ENCODE measurements at regions not wholly inside any gene's neighbourhood (a gene's known extent, or its start where the extent isn't known, plus 50 kb on each side); places are given as distances from the start of the nearest gene placed in this dataset.
"Not testable (repeated sequence)": the region's sequence is repeated elsewhere in the genome, so short reads cannot be mapped to it uniquely, and the experiment has no call there.

- DNase-seq (ENCODE audit: low read depth, low spot score), result not testable (repeated sequence)
Measured at GRCh38 chr2:111445191-111445929, 324.6 kb downstream of the BCL2L11 start.

- not testable (repeated sequence) for DNase-seq (ENCODE audit: low read depth, low spot score)
Measured at GRCh38 chr2:111445941-111446340, 325.2 kb downstream of the BCL2L11 start.

GRCh38 chr2:111447482-111447881 is 326.8 kb downstream of the BCL2L11 start:
- not testable (repeated sequence) for DNase-seq (ENCODE audit: low read depth, low spot score)

DNA sequence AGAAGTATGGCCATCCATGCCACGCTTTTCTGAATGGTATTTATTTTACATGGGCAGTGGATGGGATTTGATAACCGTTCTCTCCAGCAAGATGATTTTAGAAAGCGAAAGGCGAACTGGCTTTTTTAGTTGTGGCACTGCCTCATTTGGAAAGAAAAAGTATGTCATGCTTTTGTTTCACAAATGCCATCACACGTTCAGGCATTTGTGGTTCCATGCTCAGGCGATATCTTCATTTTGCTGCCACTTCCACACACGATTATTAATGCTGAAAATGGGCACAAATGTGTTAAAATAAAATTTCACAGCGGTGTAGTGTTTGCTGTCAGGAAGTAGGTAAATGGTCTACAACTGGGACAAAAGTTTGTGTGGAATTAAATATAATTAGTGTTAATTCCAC is 328.1 kb downstream of the BCL2L11 start:
- not testable (repeated sequence) for DNase-seq (ENCODE audit: low read depth, low spot score)

- not testable (repeated sequence) for DNase-seq (ENCODE audit: low read depth, low spot score)
Measured at GRCh38 chr2:111450526-111450925, 329.8 kb downstream of the BCL2L11 start.

DNA sequence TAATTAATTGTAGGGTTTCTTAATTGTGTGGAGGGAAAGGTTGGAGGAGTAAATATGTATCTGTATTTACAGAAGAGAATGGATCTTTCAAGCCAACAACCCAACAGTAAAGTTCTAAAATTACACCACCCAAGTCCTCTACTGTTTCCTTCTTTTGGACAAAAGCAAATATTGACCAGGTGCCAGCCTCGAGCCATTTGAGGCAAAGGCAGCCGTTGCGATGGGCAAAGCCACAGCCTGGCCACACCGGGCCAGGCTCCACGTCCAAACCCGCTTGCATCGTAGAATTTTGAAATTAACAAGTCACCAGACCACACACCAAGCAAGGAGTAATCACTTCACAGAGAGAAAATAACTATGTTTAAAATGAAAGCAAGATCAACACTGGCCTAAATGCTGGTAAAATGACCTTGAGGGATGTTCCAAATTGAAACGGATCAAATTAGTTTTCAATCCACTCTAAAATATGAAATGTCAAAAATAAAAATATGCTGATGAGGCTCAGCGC is 331.0 kb downstream of the BCL2L11 start:
- DNase-seq (ENCODE audit: low read depth, low spot score), result not testable (repeated sequence)

GRCh38 chr2:111452208-111452607 is 331.5 kb downstream of the BCL2L11 start:
- DNase-seq (ENCODE audit: low read depth, low spot score), result not testable (repeated sequence)

DNA sequence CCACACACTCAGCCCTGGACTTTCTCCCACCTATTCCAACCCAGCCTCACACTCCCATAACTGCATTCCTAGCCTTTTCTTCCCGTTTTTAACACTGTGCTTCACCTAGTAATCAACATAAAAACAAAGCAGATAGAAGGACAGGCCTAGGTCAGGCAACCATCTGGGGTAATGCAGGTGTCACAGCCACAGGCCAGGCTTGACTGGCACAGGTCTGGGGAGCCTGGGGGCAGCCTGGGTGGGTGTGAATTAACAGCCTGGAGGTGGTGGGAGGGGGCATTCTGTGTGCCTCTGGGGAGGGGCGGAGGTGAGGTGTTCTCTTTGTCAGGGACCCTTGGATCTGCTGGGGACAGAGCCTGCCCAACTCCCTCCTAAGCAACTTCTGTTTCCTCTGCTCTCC is 332.6 kb downstream of the BCL2L11 start:
- not testable (repeated sequence) for DNase-seq (ENCODE audit: low read depth, low spot score)

DNA sequence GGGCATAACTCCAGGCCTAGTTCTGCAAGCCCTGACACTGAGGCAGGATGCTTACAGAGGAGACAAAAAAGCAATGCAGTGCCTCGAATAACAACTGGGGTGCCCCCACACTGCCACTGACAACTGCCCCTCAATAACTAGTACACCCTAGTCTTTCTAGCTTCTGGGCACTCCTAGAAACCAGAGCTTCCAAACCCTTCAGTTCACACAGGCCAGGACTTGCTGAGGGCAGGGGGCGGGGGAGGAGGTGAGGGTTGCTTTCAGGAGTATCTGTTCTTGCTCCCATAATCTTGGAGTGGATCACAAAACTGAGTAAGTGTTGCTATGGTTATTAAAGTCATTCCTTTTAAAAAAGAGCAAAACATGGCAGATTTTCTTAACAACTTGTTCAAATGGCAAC is 333.1 kb downstream of the BCL2L11 start:
- DNase-seq (ENCODE audit: low read depth, low spot score), result not testable (repeated sequence)

DNA sequence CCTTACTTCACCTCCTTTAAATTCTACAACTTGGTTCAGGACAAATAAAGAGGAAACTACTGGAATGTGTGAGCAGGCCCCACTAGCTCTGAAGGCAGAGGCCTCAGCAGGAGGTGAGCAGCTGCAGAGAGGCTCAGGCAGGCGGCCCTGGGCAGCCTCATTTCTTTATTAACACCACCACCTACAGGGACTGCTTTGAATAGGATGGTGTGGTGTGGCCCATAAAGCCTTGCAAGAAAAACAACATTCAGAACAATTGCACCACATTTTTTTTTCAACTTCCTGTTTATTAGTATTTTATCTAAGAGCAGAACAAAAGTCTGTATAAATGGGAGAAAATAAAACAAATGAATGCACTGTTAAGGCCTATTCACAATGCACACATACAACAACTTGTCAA is 333.7 kb downstream of the BCL2L11 start:
- not testable (repeated sequence) for DNase-seq (ENCODE audit: low read depth, low spot score)

- DNase-seq (ENCODE audit: low read depth, low spot score), result not testable (repeated sequence)
Measured at GRCh38 chr2:111455016-111456015, 334.6 kb downstream of the BCL2L11 start.

DNA sequence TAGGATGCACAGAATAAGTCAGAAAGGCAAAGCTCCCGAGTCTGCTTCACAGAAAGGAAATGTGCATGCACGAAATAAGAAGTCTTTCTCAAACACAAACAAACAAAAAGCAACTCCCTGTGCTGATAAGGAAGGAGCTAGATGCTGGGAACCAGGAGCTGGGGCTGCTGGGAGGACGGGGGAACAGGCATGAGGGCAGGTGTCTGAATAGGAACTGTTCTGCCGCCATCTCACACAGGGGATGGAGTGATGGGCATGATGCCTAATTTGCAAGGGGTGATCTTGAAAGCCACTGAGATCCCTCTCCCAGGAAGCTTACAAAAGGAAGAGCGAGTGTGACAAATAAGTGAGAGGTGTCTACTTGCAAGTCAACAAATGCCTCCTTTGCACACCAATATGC is 336.5 kb downstream of the BCL2L11 start:
- not testable (repeated sequence) for DNase-seq (ENCODE audit: low read depth, low spot score)

DNA sequence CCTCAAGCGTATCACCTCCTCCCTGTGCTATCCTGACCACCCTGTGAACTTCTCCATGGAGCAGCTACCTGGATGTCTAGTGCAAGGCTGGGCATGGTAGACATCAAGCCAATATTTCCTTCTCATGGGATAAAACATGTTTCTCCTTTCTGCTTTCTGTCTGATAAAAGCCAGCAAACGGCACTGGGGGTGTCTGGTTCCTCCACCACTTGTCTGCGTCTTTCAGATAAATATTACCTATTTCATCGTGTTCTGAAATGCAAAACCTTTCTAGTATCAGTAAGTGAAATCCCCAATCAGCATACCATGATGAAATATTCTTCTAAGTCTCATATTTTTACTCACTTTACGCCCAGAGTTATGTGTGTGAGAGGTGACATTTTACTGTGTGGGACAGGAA is 340.2 kb downstream of the BCL2L11 start:
- DNase-seq (ENCODE audit: low read depth, low spot score), result not testable (repeated sequence)

GRCh38 chr2:111461831-111462230 is 341.1 kb downstream of the BCL2L11 start:
- not testable (repeated sequence) for DNase-seq (ENCODE audit: low read depth, low spot score)

DNA sequence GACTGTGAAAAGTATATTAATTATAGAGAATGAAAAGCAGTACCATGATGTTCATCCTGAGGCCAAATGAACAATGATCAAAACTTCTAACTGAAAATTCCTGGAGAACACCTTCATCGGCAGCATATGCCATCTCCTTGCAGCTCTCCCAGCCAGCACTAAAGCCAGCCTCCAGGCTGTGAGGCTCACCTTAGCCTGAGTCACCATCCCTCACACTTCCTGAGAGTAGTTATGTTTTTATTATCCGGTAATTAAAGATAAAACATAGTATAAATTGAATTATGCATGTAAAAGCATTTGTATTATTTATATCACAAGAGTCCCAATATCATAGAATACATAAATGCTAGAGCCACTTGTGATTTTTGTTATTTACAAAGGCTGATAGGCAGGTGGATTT is 341.9 kb downstream of the BCL2L11 start:
- not testable (repeated sequence) for DNase-seq (ENCODE audit: low read depth, low spot score)

- DNase-seq (ENCODE audit: low read depth, low spot score), result not testable (repeated sequence)
Measured at GRCh38 chr2:111463238-111463848, 342.6 kb downstream of the BCL2L11 start.

GRCh38 chr2:111463956-111464355 is 343.2 kb downstream of the BCL2L11 start:
- DNase-seq (ENCODE audit: low read depth, low spot score), result not testable (repeated sequence)

DNA sequence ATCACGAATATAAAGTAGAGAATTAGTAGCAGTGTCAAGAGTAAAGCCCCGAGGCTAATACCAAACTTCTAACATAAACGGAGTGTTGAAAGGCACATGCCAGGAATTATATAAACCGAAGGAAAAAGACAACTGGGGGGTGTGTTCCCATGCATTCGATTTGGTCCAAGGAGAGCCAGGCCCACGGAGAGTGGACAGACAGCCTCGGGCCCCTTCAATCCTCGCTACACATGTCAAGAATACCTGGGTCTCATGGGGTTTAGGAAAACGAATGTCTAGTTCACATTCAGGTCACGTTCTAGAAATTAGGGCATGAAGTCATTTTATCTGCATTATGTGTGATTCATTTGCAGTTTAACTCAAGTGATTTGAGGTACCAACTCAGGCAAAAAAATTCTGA is 343.7 kb downstream of the BCL2L11 start:
- not testable (repeated sequence) for DNase-seq (ENCODE audit: low read depth, low spot score)

DNA sequence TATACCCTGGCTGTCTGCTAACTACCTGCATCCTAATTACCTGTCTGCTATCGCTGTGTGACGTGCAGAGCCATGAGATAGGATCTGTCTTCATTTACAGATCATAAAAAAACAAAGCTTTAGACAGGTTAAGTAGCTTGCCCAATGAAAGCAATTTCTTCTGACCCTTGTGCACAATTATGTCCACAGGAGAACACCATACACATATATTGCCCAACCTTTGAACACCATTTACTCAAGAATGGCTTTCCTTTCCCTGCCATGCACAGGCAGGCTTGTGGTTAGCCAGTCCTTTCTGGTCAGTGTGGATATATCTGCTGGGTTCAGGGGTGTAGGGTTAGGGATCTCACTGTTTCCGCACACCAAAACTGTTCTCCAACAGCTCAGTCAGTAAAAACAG is 344.8 kb downstream of the BCL2L11 start:
- DNase-seq (ENCODE audit: low read depth, low spot score), result not testable (repeated sequence)

GRCh38 chr2:111466744-111467143 is 346.0 kb downstream of the BCL2L11 start:
- DNase-seq (ENCODE audit: low read depth, low spot score), result not testable (repeated sequence)

- not testable (repeated sequence) for DNase-seq (ENCODE audit: low read depth, low spot score)
Measured at GRCh38 chr2:111470924-111471323, 350.2 kb downstream of the BCL2L11 start.
